Anterior cingulate cortex (tissue), 58 donors: ENCODE measurements at regions not wholly inside any gene's neighbourhood (a gene's known extent, or its start where the extent isn't known, plus 50 kb on each side); places are given as distances from the start of the nearest gene placed in this dataset.

Experiments
- DNase-seq, 58 donors: peaks; one replicate each; lab custom pipeline; 2025; lab: John Stamatoyannopoulos, UW

DNA sequence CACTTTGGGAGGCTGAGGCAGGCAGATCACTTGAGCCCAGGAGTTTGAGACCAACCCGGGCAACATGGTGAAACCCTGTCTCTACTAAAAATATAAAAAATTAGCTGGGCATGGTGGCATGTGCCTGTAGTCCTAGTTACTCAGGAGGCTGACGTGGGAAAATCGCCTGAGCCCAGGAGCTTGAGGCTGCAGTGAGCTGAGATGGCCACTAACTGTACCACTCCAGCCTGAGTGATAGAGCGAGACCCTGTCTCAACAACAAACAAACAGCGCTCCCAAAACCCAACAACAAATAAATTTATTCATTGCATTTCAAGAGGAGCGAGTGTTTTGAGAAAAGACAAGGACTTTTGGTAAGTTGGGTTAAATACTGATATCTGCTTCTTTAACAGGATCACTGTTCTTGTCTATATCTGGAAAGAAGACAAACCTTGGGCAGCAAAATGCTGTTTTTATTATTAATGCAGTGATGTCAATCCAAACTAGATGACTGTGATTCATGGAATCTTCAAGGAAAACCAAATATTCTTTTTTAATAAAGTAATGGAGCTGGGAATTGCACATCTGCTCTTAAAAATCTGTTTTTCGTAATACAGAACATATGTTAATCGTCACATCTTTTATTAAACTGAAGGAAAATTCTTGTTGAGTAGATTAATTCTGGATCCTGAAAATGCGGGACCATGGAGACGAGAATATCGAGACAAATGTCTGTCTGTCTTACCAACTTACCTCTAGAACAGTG lies 90.8 kb upstream of the LIMCH1 start:
- no peak for DNase-seq

GRCh38 chr4:41448934-41449333 lies 89.0 kb upstream of the LIMCH1 start:
- peak in 3 of 58 donors; percentile 6 to 86 (median 12) for DNase-seq

GRCh38 chr4:41451961-41452360 lies 86.0 kb upstream of the LIMCH1 start:
- DNase-seq, result no peak

DNA sequence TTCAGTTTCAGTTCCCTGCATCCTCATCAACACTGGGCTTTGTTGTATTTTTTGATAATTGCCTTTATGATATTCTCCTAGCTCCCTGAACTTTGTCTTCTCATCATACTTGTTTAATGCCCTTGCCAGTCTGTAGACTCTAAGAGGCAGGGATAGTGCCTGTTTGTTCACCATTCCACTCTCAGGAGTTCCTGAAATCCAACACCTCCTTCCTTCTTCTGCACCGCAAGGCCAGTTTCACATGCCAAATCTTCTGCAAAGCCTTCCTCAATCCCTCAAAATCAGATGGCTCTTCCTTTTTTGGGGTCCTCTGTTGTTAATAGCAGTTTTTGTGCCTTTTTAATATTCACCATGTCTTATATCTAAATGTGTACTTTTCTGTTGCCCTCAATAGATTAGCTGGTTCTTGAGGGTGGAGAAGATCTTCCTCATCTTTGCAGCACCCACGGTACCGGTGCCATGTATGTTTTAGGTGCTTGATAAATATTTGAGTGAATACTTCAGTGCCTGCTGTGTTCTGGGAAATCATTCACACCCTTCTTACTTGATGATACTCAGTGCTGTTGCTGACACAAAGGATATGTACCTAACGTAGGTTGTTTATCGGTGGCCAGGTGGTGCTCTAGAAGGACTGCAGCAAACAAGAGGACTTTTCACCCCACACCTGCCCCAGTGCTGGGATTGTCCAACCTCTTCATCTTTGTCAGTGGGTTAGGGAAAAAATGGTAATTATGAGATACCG lies 85.3 kb upstream of the LIMCH1 start:
- DNase-seq, result no peak

GRCh38 chr4:41454423-41454822 lies 83.5 kb upstream of the LIMCH1 start:
- DNase-seq, result peak in 1 of 58 donors; percentile 3

DNA sequence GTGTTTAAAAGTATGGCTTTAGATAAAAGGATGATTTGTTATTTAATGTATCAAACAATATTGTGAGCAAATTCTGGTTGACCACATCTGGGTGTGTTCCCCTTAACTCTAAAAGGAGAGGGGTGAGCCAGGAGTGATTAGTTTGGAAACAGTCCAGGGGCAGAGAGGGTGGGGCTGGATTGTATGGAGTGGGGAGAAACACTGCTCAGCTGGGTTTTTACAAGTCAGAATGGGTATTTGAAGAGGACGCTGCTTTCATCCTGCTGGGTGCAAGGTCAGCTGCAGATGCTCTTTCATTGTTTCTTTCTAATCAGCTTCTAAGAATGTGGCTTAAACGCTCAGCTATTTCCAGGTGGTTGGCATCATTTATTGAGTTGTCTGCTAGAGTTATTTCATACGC lies 82.8 kb upstream of the LIMCH1 start:
- no peak for DNase-seq

GRCh38 chr4:41456559-41457101 lies 81.3 kb upstream of the LIMCH1 start:
- DNase-seq, result peak in 4 of 58 donors; percentile 15 to 48 (median 24)

- DNase-seq, result no peak
Observed at GRCh38 chr4:41458689-41459088, 79.3 kb upstream of the LIMCH1 start.

DNA sequence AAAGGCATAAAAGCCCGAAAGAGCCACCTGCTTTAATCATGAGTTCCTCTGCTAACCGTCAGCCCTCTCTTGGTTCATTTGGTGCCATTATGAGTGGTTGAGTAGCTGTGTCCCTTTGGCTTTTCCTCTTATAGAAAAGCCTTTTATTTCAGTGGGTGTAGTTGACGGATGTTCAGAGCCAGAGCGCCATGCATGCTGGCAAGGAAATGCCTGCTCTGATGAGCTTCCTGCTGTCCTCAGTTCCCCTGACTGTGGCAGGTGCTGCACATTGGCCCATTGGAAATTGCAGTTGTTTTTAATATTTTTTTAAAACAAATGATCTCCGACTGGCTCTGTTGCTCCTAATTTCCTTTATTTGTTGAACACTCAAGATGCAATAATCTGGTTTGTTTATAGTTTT lies 77.3 kb upstream of the LIMCH1 start:
- no peak for DNase-seq

DNA sequence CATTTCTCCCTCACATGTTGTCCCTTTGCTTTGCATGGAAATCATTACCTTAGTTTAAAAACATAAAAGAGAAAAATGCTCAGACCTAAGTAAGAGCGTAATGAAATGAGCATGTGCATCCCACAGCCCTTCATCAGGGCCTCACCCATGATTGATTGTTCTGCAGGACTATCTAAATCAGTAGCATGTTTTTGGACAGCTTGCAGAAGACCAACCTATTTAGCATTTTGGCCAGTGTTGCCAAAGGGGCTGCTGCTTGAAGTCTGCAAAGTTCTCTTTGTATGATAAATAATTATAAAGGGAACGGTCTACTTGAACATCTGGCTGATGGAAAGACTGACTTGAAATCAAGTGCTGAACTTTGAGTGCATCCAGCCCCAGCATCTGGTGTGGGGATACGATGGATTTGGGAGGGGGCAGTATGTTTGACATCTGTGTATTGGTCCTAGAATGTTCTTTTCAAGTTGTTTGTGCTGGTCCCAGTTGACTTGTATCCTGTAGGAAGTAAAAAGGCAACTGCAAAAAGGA lies 76.1 kb upstream of the LIMCH1 start:
- DNase-seq, result no peak

DNA sequence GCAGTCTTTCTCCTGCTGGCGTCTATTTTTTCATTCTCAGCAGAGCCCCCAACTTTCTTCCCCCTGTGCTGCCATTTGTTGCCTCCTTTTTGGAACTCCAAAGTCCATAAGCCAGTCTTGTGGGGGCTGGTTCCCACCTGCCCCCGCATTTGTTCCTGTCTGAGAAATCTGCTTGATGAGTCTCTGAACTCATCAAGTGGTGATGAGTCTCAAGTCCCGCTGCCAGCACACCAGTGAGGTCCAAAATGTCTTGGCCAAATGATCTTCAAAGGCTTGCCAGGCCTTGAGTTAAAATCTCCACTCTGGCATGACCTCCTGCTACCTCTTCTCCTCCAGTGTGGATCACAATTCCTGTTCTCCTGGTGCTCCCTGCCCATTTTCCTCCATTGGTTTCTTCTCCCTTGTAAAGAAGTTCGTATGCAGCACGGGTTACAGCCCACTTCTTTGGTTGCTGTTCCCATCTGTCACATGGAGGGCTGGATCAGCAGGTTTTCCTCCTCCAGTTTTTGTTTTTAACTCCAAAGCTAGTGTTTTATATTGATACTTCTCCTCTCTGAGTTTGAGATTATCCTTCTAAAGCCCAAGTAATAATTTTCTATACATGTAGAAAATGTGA lies 72.7 kb upstream of the LIMCH1 start:
- DNase-seq, result peak in 22 of 58 donors; percentile 11 to 85 (median 50)

DNA sequence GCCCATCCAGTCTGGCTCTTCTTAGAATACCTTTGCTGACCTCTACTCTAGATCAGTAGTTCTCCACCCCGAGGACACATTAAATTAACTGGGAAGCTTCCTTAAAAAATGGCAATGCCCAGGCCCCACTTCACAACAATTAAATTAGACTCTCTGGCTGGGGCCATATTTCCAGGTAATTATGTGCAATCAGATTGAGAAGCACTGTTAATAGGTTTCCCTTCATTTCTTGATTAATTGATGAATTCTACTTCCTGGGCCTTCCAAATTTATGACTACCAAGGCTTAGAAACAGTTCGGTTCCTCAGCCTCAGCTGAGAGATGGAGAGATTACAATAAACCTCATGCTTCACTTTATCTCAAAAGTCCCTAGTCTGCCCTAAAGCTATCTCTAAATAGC lies 71.7 kb upstream of the LIMCH1 start:
- no peak for DNase-seq

- no peak for DNase-seq
Observed at GRCh38 chr4:41468122-41468521, 69.8 kb upstream of the LIMCH1 start.

- no peak for DNase-seq
Observed at GRCh38 chr4:41471126-41472071, 66.6 kb upstream of the LIMCH1 start.

DNA sequence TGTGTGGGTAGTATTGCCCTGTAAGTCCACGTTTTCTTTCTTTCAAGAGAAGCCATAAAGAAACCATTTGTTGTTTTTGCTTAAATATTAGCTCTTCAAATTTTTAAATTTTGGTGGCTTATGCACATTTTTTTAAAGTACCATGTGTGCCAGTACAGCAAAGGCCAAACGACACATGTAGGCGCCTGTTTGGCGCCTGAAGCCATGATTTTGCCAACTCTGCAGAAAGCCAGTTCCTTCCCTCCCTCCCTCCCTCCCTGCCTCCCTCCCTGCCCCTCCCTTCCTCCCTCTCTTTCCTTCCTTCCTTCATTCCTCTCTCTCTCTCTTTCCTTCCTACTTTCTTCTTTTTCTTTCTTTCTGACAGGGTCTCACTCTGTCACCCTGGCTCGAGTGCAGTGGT lies 65.9 kb upstream of the LIMCH1 start:
- DNase-seq, result no peak

DNA sequence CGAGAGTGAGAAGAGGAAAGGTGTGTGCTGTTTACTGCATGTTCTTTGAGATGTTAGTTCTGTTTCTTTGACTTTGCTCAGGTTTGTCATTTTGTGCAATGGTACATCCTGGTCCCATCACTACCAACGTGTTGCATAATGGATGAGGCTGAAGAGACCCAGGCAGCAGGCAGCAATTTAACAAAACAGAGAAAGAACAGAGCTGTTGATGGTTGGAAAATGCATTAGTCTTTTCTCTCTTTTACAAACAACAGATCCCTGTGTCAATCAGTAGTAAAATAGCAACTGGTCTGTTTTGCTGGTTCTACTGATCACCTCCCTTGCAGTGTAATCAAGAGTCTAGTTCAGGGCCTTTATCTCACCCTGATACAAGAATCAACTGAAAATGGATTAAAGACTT lies 64.8 kb upstream of the LIMCH1 start:
- DNase-seq, result no peak

GRCh38 chr4:41475402-41475801 lies 62.6 kb upstream of the LIMCH1 start:
- DNase-seq, result no peak

GRCh38 chr4:41476310-41476885 lies 61.6 kb upstream of the LIMCH1 start:
- peak in 1 of 58 donors; percentile 11 for DNase-seq

DNA sequence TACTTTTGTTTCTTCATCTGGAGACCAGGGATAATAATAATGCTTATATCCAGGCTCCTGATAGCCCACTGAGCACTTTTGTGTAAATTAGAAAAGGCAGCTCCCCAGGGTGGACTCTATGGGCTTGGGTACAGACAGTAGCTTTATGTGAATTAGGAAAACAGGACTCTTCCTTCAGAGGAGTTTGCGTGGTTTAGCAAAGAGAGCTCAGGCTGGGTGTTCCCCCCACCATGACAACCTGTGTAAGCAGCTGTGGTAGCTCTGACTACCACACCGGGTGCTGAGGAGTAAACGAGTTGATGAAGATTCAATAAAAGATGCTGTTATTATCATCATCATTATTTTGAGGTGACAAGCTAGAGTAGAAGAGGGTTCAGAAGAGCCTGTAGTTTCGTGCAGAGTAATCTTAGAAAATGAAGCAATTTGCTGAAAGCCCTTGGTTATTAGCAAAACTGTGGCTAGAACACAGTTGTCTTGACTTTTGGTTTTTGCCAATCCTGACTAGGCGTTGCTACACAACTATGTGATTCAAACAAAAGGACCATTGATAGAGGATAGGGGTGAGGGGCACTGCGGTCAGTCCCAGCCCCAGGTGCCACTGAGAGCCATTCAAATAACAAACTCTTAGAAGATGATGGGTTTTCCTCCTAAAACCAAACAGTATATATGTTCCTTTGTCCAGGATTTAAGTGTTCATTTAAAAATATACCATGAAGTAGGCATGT lies 60.6 kb upstream of the LIMCH1 start:
- peak in 1 of 58 donors; percentile 36 for DNase-seq
